Nephron progenitor cell (in vitro differentiated cells): ENCODE measurements at regions not wholly inside any gene's neighbourhood (a gene's known extent, or its start where the extent isn't known, plus 50 kb on each side); places are given as distances from the start of the nearest gene placed in this dataset.

Experiments
- DNase-seq: peaks from one replicate; pipeline ENCODE4 v3.0.0; 2021
- H3K27ac Mint-ChIP-seq: 2 replicates; pipeline ENCODE4 v1.8.0; 2021; ENCODE audit warnings: mild to moderate bottlenecking, moderate library complexity, mixed read lengths
- H3K27me3 Mint-ChIP-seq: 2 replicates; pipeline ENCODE4 v1.8.0; 2021; ENCODE audit warnings: mild to moderate bottlenecking, low read depth, mixed read lengths; ENCODE audit not compliant: poor library complexity
- H3K36me3 Mint-ChIP-seq: 2 replicates; pipeline ENCODE4 v1.8.0; 2021; ENCODE audit warnings: low read depth, mixed read lengths
- H3K4me1 Mint-ChIP-seq: 2 replicates; pipeline ENCODE4 v1.8.0; 2021; ENCODE audit warnings: mixed read lengths
- H3K4me3 Mint-ChIP-seq: 2 replicates; pipeline ENCODE4 v1.8.0; 2021; ENCODE audit warnings: mild to moderate bottlenecking, moderate library complexity, mixed read lengths
- H3K9me3 Mint-ChIP-seq: 2 replicates; pipeline ENCODE4 v1.8.0; 2021; ENCODE audit warnings: mild to moderate bottlenecking, moderate library complexity, mixed read lengths
- CTCF ChIP-seq: fragments of 200-600 bp; sonication (generic); IDR thresholded peaks from 2 replicates; pipeline ENCODE4 v1.5.0; 2021; ENCODE audit warnings: antibody characterized with exemption

- H3K36me3 Mint-ChIP-seq, result no peaks in the 10 kb centered on the region
- H3K4me1 Mint-ChIP-seq, result peaks cover 37% of the 10 kb centered on the region
- no peak overlapping the region for H3K4me3 Mint-ChIP-seq
- no peak for TF ChIP-seq CTCF
- peaks cover 17% of the 10 kb centered on the region for H3K27me3 Mint-ChIP-seq
- peak overlapping the region; percentile 54 for H3K27ac Mint-ChIP-seq
- H3K9me3 Mint-ChIP-seq, result no peaks in the 10 kb centered on the region
- DNase-seq, result no peak
Measured at GRCh38 chr1:30271401-30272276, 451.7 kb downstream of the MATN1 start.

GRCh38 chr1:30270461-30270860 is 452.9 kb downstream of the MATN1 start:
- Mint-ChIP-seq H3K4me3 (no peak overlapping the region), H3K27me3 (peaks cover 17% of the 10 kb centered on the region), H3K27ac (no peak overlapping the region), H3K9me3 (no peaks in the 10 kb centered on the region), H3K4me1 (peaks cover 34% of the 10 kb centered on the region), H3K36me3 (no peaks in the 10 kb centered on the region)
- no peak for DNase-seq
- no peak for TF ChIP-seq CTCF

- H3K27ac Mint-ChIP-seq, result no peak overlapping the region
- H3K4me1 Mint-ChIP-seq, result peaks cover 24% of the 10 kb centered on the region
- no peaks in the 10 kb centered on the region for H3K36me3 Mint-ChIP-seq
- DNase-seq, result no peak
- H3K9me3 Mint-ChIP-seq, result no peaks in the 10 kb centered on the region
- peaks cover 17% of the 10 kb centered on the region for H3K27me3 Mint-ChIP-seq
- H3K4me3 Mint-ChIP-seq, result no peak overlapping the region
- TF ChIP-seq CTCF, result no peak
Measured at GRCh38 chr1:30268923-30269666, 454.3 kb downstream of the MATN1 start.

GRCh38 chr1:30267856-30268255 is 455.5 kb downstream of the MATN1 start:
- H3K9me3 Mint-ChIP-seq, result no peaks in the 10 kb centered on the region
- H3K4me3 Mint-ChIP-seq, result no peak overlapping the region
- TF ChIP-seq CTCF, result no peak
- peaks cover 24% of the 10 kb centered on the region for H3K4me1 Mint-ChIP-seq
- H3K36me3 Mint-ChIP-seq, result no peaks in the 10 kb centered on the region
- H3K27ac Mint-ChIP-seq, result no peak overlapping the region
- DNase-seq, result no peak
- peaks cover 17% of the 10 kb centered on the region for H3K27me3 Mint-ChIP-seq

- H3K27ac Mint-ChIP-seq, result no peak overlapping the region
- no peak for DNase-seq
- peaks cover 18% of the 10 kb centered on the region for H3K4me1 Mint-ChIP-seq
- no peaks in the 10 kb centered on the region for H3K36me3 Mint-ChIP-seq
- no peak overlapping the region for H3K4me3 Mint-ChIP-seq
- no peaks in the 10 kb centered on the region for H3K9me3 Mint-ChIP-seq
- TF ChIP-seq CTCF, result no peak
- peaks cover 16% of the 10 kb centered on the region for H3K27me3 Mint-ChIP-seq
Measured at GRCh38 chr1:30267046-30267445, 456.3 kb downstream of the MATN1 start.
